Neural progenitor cell (in vitro differentiated cells): ENCODE measurements at regions not wholly inside any gene's neighbourhood (a gene's known extent, or its start where the extent isn't known, plus 50 kb on each side); places are given as distances from the start of the nearest gene placed in this dataset.

Experiments
- DNase-seq: peaks from one replicate; pipeline ENCODE4 v3.0.0-alpha.2; 2016; ENCODE audit warnings: low spot score
- H2AFZ ChIP-seq: fragments of 200-600 bp; sonication (generic); replicated peaks from 2 replicates; pipeline ENCODE4 v1.6.1; 2016; ENCODE audit warnings: antibody characterized with exemption
- H3F3A ChIP-seq: fragments of 200-600 bp; sonication (generic); 2 replicates; pipeline ENCODE4 v1.6.1; 2016; ENCODE audit warnings: antibody characterized with exemption, low read depth
- H3K27ac ChIP-seq: fragments of 200-600 bp; sonication (generic); 2 replicates; pipeline ENCODE4 v1.5.1; 2016; ENCODE audit warnings: mild to moderate bottlenecking
- H3K27me3 ChIP-seq: fragments of 200-600 bp; sonication (generic); 2 replicates; pipeline ENCODE4 v1.6.1; 2016; ENCODE audit warnings: mild to moderate bottlenecking, moderate library complexity
- H3K36me3 ChIP-seq: fragments of 200-600 bp; sonication (generic); 2 replicates; pipeline ENCODE4 v1.5.1; 2016
- H3K4me1 ChIP-seq: fragments of 200-600 bp; sonication (generic); 2 replicates; pipeline ENCODE4 v1.6.1; 2016; ENCODE audit warnings: mixed run types
- H3K4me2 ChIP-seq: fragments of 200-600 bp; sonication (generic); 2 replicates; pipeline ENCODE4 v1.6.1; 2016
- H3K4me3 ChIP-seq: fragments of 200-600 bp; sonication (generic); 2 replicates; pipeline ENCODE4 v1.5.1; 2016
- H3K79me2 ChIP-seq: fragments of 200-600 bp; sonication (generic); 2 replicates; pipeline ENCODE4 v1.6.1; 2016; ENCODE audit warnings: low read depth
- H3K9ac ChIP-seq: fragments of 200-600 bp; sonication (generic); 2 replicates; pipeline ENCODE4 v1.6.1; 2016
- H3K9me3 ChIP-seq: fragments of 200-600 bp; sonication (generic); 2 replicates; pipeline ENCODE4 v1.5.1; 2016; ENCODE audit warnings: low read depth
- H4K20me1 ChIP-seq: fragments of 200-600 bp; sonication (generic); 2 replicates; pipeline ENCODE4 v1.6.1; 2016; ENCODE audit warnings: low read depth
- H3K27ac Mint-ChIP-seq: 3 replicates; pipeline ENCODE4 v1.8.0; 2021; ENCODE audit warnings: mixed read lengths
- H3K27me3 Mint-ChIP-seq: 2 replicates; pipeline ENCODE4 v1.8.0; 2022; ENCODE audit warnings: low read depth, mild to moderate bottlenecking, inconsistent platforms, moderate library complexity, mixed read lengths; ENCODE audit not compliant: insufficient read depth
- H3K36me3 Mint-ChIP-seq: 3 replicates; pipeline ENCODE4 v1.8.0; 2021; ENCODE audit warnings: mixed read lengths
- H3K4me1 Mint-ChIP-seq: 3 replicates; pipeline ENCODE4 v1.8.0; 2021; ENCODE audit warnings: mixed read lengths
- H3K4me3 Mint-ChIP-seq: 3 replicates; pipeline ENCODE4 v1.8.0; 2021; ENCODE audit warnings: mild to moderate bottlenecking, moderate library complexity, mixed read lengths
- H3K9me3 Mint-ChIP-seq: 3 replicates; pipeline ENCODE4 v1.8.0; 2020; ENCODE audit warnings: mixed read lengths
- EZH2 ChIP-seq: fragments of 200-600 bp; sonication (generic); IDR thresholded peaks from 2 replicates; pipeline ENCODE4 v1.6.1; 2017; ENCODE audit warnings: antibody characterized with exemption, mild to moderate bottlenecking, moderate library complexity
- EZH2phosphoT487 ChIP-seq: fragments of 200-600 bp; sonication (generic); IDR thresholded peaks from 2 replicates; pipeline ENCODE4 v1.6.1; 2017; ENCODE audit warnings: antibody characterized with exemption
- TF ChIP-seq, protein P1 (sequence below): fragments of 200-600 bp; sonication (generic); IDR thresholded peaks from 2 replicates; pipeline ENCODE4 v1.5.1; 2017; ENCODE audit warnings: antibody characterized with exemption, mild to moderate bottlenecking

DNA sequence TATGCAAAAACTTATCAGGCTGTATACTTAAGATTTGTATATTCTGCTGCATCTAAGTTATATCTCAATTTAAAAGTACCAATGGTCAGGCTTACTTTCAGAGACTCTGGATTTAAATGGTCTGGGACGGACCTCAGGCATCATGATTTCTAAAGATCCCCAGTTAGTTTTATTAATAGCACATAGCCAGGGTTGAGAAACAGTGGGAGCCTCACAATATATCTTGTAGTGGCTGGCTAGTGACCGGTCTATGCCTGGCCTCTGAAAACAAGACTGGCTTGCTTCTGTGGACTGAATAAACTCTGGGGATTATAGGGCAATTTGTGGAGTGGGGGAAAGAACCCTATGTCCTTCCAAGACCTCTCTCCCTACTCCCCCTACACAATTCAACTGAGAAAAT is 162.5 kb upstream of the SLC1A4 start:
- H3K27ac Mint-ChIP-seq = no peak overlapping the region

DNA sequence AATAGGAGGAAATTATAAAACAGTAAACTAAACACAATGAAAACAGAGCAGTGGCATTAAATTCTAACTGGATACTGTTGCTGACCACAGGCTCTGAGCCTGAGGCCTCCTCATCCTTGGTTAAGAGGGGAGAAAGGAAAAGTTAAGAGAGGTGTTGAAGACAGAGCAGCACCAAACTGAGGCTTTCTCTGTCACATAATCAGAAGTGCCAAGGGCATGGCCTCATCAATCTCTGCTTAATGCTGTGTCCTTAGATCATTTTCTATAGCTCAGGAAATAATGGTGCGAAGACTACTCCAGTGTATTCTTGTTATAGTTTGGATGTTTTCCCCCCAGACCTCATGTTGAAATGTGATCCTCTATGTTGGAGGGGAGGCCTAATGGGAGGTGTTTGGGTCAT is 160.9 kb upstream of the SLC1A4 start:
- Histone ChIP-seq H3K9ac (no peak overlapping the region), H3K27me3 (no peaks in the 10 kb centered on the region), H3K4me2 (no peak overlapping the region), H3K4me1 (no peaks in the 10 kb centered on the region), H4K20me1 (no peaks in the 10 kb centered on the region), H3K36me3 (no peaks in the 10 kb centered on the region), H2AFZ (no peak overlapping the region), H3K27ac (no peak overlapping the region), H3K4me3 (no peak overlapping the region), H3F3A (no peaks in the 10 kb centered on the region), H3K9me3 (no peaks in the 10 kb centered on the region), H3K79me2 (no peaks in the 10 kb centered on the region)
- Mint-ChIP-seq H3K4me1 (peaks cover 14% of the 10 kb centered on the region), H3K27ac (no peak overlapping the region), H3K27me3 (no peaks in the 10 kb centered on the region), H3K4me3 (no peak overlapping the region), H3K36me3 (no peaks in the 10 kb centered on the region), H3K9me3 (no peaks in the 10 kb centered on the region)
- TF ChIP-seq EZH2phosphoT487 (no peak), EZH2 (no peak)
- TF ChIP-seq, protein P1, sequence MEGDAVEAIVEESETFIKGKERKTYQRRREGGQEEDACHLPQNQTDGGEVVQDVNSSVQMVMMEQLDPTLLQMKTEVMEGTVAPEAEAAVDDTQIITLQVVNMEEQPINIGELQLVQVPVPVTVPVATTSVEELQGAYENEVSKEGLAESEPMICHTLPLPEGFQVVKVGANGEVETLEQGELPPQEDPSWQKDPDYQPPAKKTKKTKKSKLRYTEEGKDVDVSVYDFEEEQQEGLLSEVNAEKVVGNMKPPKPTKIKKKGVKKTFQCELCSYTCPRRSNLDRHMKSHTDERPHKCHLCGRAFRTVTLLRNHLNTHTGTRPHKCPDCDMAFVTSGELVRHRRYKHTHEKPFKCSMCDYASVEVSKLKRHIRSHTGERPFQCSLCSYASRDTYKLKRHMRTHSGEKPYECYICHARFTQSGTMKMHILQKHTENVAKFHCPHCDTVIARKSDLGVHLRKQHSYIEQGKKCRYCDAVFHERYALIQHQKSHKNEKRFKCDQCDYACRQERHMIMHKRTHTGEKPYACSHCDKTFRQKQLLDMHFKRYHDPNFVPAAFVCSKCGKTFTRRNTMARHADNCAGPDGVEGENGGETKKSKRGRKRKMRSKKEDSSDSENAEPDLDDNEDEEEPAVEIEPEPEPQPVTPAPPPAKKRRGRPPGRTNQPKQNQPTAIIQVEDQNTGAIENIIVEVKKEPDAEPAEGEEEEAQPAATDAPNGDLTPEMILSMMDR = no peak
- no peak for DNase-seq

More for the DNA sequence above, 162.5 kb upstream of the SLC1A4 start:
- peaks cover 9% of the 10 kb centered on the region for H3K4me1 Mint-ChIP-seq
- H3K4me3 Mint-ChIP-seq = no peak overlapping the region
- Histone ChIP-seq H3K9ac (no peak overlapping the region), H3K27me3 (no peaks in the 10 kb centered on the region), H3K79me2 (no peaks in the 10 kb centered on the region), H3F3A (no peaks in the 10 kb centered on the region), H2AFZ (no peak overlapping the region), H3K9me3 (no peaks in the 10 kb centered on the region), H3K36me3 (no peaks in the 10 kb centered on the region), H3K4me3 (no peak overlapping the region), H3K4me1 (no peaks in the 10 kb centered on the region), H3K27ac (no peak overlapping the region), H4K20me1 (no peaks in the 10 kb centered on the region), H3K4me2 (no peak overlapping the region)
- H3K27me3 Mint-ChIP-seq = peaks cover 2% of the 10 kb centered on the region
- no peak for DNase-seq
- TF ChIP-seq EZH2phosphoT487 (no peak), EZH2 (no peak)
- TF ChIP-seq, protein P1 = no peak
- no peaks in the 10 kb centered on the region for H3K9me3 Mint-ChIP-seq
- H3K36me3 Mint-ChIP-seq = no peaks in the 10 kb centered on the region

DNA sequence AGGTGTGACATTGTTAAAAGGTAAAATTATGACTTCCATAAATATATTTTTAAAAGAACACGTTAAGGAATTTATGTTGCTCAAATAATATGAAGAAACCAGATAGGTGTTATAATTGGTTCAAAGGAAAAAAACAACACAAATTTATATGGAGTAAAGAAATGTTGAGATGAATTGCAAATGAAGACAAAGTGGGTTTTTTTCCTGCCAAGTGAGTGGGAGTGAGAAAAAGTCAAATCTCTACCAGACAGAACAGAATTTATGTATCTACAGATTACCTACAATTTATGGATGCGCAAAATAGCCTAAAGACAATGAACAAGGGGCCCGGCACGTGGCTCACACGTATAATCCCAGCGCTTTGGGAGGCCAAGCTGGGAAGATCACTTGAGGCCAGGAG is 159.7 kb upstream of the SLC1A4 start:
- no peak overlapping the region for H3K9ac ChIP-seq
- no peaks in the 10 kb centered on the region for H4K20me1 ChIP-seq
- H3F3A ChIP-seq = no peaks in the 10 kb centered on the region
- TF ChIP-seq EZH2phosphoT487 (no peak), EZH2 (no peak)
- TF ChIP-seq, protein P1 = no peak
- H3K79me2 ChIP-seq = no peaks in the 10 kb centered on the region
- peaks cover 9% of the 10 kb centered on the region for H3K4me1 ChIP-seq
- H3K36me3 Mint-ChIP-seq = no peaks in the 10 kb centered on the region
- no peaks in the 10 kb centered on the region for H3K27me3 ChIP-seq
- no peak overlapping the region for H2AFZ ChIP-seq
- H3K27ac ChIP-seq = no peak overlapping the region
- no peak overlapping the region for H3K4me3 Mint-ChIP-seq
- DNase-seq = no peak
- no peak overlapping the region for H3K27ac Mint-ChIP-seq
- no peak overlapping the region for H3K4me2 ChIP-seq
- no peaks in the 10 kb centered on the region for H3K36me3 ChIP-seq
- H3K9me3 Mint-ChIP-seq = no peaks in the 10 kb centered on the region
- no peaks in the 10 kb centered on the region for H3K27me3 Mint-ChIP-seq
- no peaks in the 10 kb centered on the region for H3K9me3 ChIP-seq
- peaks cover 23% of the 10 kb centered on the region for H3K4me1 Mint-ChIP-seq
- no peak overlapping the region for H3K4me3 ChIP-seq
